K562 (cell line): ENCODE measurements at regions not wholly inside any gene's neighbourhood (a gene's known extent, or its start where the extent isn't known, plus 50 kb on each side); places are given as distances from the start of the nearest gene placed in this dataset.

Source experiments
- ATAC-seq: fragments of 200-7000 bp; cut with Tn5 transposase; 3 replicates; pipeline ENCODE4 v1.9.1; 2020; ENCODE audit warnings: moderate library complexity
- BruUV-seq: library from RNA; stranded (reverse); fragments of 400-500 nt; replicated peaks from 2 replicates; lab custom pipeline; 2021; lab: Mats Ljungman, UMichigan
- CTCF ChIA-PET: fragments of 300-600 bp; formaldehyde crosslinking; extraction: SDS; loops from one replicate; lab custom pipeline; 2021; ENCODE audit warnings: low intra/inter-chr PET ratio; lab: Yijun Ruan, JAX
- POLR2A ChIA-PET: fragments of 300-600, 350-650 bp; sonication (Branson Sonifier 250); formaldehyde crosslinking; extraction: SDS; loops from one replicate; lab custom pipeline; 2021; ENCODE audit warnings: antibody characterized with exemption, inconsistent platforms; lab: Yijun Ruan, JAX
- DNase-seq, 4 experiments: peaks; one replicate each; pipeline versions ENCODE4 v3.0.0 to v3.0.0-alpha.2; 2011 to 2018; ENCODE audit warnings: low spot score in 3 of 4, mixed read lengths in 3 of 4; ENCODE audit errors: extremely low read depth in 1 of 4
- FAIRE-seq: peaks from 2 replicates; lab custom pipeline; 2011; peaks lifted over from hg19 to GRCh38; lab: Jason Lieb, UNC
- H2AFZ ChIP-seq: 2 replicates; pipeline ENCODE4 v1.6.0; 2011; ENCODE audit warnings: low read depth, low read length, control low read depth, inconsistent platforms
- H3K27ac ChIP-seq: fragments of 200-600 bp; 3 replicates; pipeline ENCODE4 v1.8.0; 2011; ENCODE audit warnings: low read depth, mild to moderate bottlenecking, control low read depth, inconsistent platforms, low read length, moderate library complexity, mixed read lengths; ENCODE audit errors: extremely low read depth
- H3K27me3 ChIP-seq, 2 experiments: fragments of 300-600 bp in 1 of 2; 2 replicates in 1 of 2; 3 replicates in 1 of 2; pipeline versions ENCODE4 v1.6.0 to v1.8.0; 2011; ENCODE audit warnings: inconsistent platforms in 2 of 2, low read length in 2 of 2, mild to moderate bottlenecking in 1 of 2, mixed read lengths in 1 of 2, moderate library complexity in 1 of 2; ENCODE audit not compliant: control insufficient read depth in 2 of 2, insufficient read depth in 2 of 2
- H3K36me3 ChIP-seq: fragments of 300-600 bp; 3 replicates; pipeline ENCODE4 v1.8.0; 2011; ENCODE audit warnings: mild to moderate bottlenecking, low read length, inconsistent platforms; ENCODE audit not compliant: control insufficient read depth, insufficient read depth
- H3K4me1 ChIP-seq, 2 experiments: fragments of 200-600 bp in 1 of 2; replicated peaks in 1 of 2; 2 replicates in 1 of 2; 3 replicates in 1 of 2; pipeline versions ENCODE4 v1.5.1 to v1.8.0; 2011; ENCODE audit warnings: inconsistent platforms in 2 of 2, low read length in 2 of 2, mild to moderate bottlenecking in 1 of 2, mixed read lengths in 1 of 2, moderate library complexity in 1 of 2; ENCODE audit not compliant: control insufficient read depth in 2 of 2, insufficient read depth in 2 of 2
- H3K4me2 ChIP-seq: 2 replicates; pipeline ENCODE4 v1.6.1; 2011; ENCODE audit warnings: low read length, control low read depth, inconsistent platforms, mixed read lengths; ENCODE audit not compliant: insufficient read depth
- H3K4me3 ChIP-seq: fragments of 200-600 bp; sonication (generic), shearing (Covaris generic); 2 replicates; pipeline ENCODE4 v1.5.1; 2016; ENCODE audit warnings: control low read depth, inconsistent platforms
- H3K79me2 ChIP-seq: fragments of 200-600 bp; 3 replicates; pipeline ENCODE4 v1.8.0; 2011; ENCODE audit warnings: low read length, inconsistent platforms; ENCODE audit not compliant: control insufficient read depth, insufficient read depth
- H3K9ac ChIP-seq, 2 experiments: 2 replicates each; pipeline versions ENCODE4 v1.6.0 to v1.6.1; 2011; ENCODE audit warnings: low read depth in 2 of 2, low read length in 2 of 2, control low read depth in 1 of 2, inconsistent platforms in 1 of 2, mild to moderate bottlenecking in 1 of 2, mixed read lengths in 1 of 2; ENCODE audit not compliant: insufficient read depth in 1 of 2
- H3K9me1 ChIP-seq: one replicate; pipeline ENCODE4 v1.6.0; 2011; ENCODE audit warnings: inconsistent platforms, mild to moderate bottlenecking, low read length, moderate library complexity; ENCODE audit not compliant: control insufficient read depth, insufficient read depth
- H3K9me3 ChIP-seq: replicated peaks from 2 replicates; pipeline ENCODE4 v1.5.1; 2011; ENCODE audit warnings: low read depth, low read length, inconsistent platforms; ENCODE audit not compliant: control insufficient read depth, insufficient read depth
- H4K20me1 ChIP-seq: replicated peaks from 2 replicates; pipeline ENCODE4 v1.6.1; 2011; ENCODE audit warnings: low read length, inconsistent platforms, mixed read lengths; ENCODE audit not compliant: control insufficient read depth, insufficient read depth
- ARHGAP35 ChIP-seq: fragments of 450-650 bp; IDR thresholded peaks from 2 replicates; pipeline ENCODE4 v1.6.1; 2018; ENCODE audit not compliant: partially characterized antibody
- CHD7 ChIP-seq: fragments of 200-600 bp; sonication (generic); IDR thresholded peaks from one replicate; pipeline ENCODE4 v1.6.1; 2012; ENCODE audit warnings: mild to moderate bottlenecking, low read depth, low read length, inconsistent platforms
- MTA1 ChIP-seq: fragments of 450-650 bp; IDR thresholded peaks from 2 replicates; pipeline ENCODE4 v1.6.1; 2017; ENCODE audit warnings: borderline replicate concordance
- STAT5A ChIP-seq: IDR thresholded peaks from 2 replicates; pipeline ENCODE4 v1.6.1; 2012; ENCODE audit warnings: low read length, inconsistent platforms, borderline replicate concordance
- ZFP36 ChIP-seq: fragments of 150-350 bp; IDR thresholded peaks from 2 replicates; pipeline ENCODE4 v1.6.1; 2018; ENCODE audit warnings: low read length, low read depth; ENCODE audit not compliant: partially characterized antibody
- ZNF121 ChIP-seq: sonication (generic); formaldehyde crosslinking; conservative IDR thresholded peaks from 2 replicates; pipeline ENCODE4 v1.8.0; 2022; ENCODE audit warnings: missing genetic modification reagents
- ZNF224 ChIP-seq: sonication (generic); formaldehyde crosslinking; IDR thresholded peaks from 2 replicates; pipeline ENCODE4 v1.8.0; 2022; ENCODE audit warnings: mild to moderate bottlenecking, missing genetic modification reagents
- ZNF347 ChIP-seq: fragments of 450-650 bp; formaldehyde crosslinking; IDR thresholded peaks from 2 replicates; pipeline ENCODE4 v1.4.0; 2020; ENCODE audit warnings: low read depth, mild to moderate bottlenecking, moderate library complexity
- ZNF507 ChIP-seq: conservative IDR thresholded peaks from 2 replicates; pipeline ENCODE4 v1.6.1; 2017; ENCODE audit warnings: missing genetic modification characterization, missing compliant biosample characterization
- ZNF589 ChIP-seq: fragments of 200-800 bp; sonication (Bioruptor generic); IDR thresholded peaks from 2 replicates; pipeline ENCODE4 v1.6.1; 2016; ENCODE audit warnings: low read depth, missing genetic modification characterization, missing compliant biosample characterization
- ZNF766 ChIP-seq: fragments of 200-800 bp; sonication (Bioruptor generic); conservative IDR thresholded peaks from 2 replicates; pipeline ENCODE4 v1.6.1; 2016; ENCODE audit warnings: missing genetic modification characterization, missing compliant biosample characterization
- WGBS: fragments of 100-300 bp; shearing (Covaris generic); methylation state at CpG from one replicate; pipeline ENCODE4 v1.1.6; 2016; ENCODE audit warnings: low coverage, mixed read lengths; ENCODE audit not compliant: insufficient coverage; ENCODE audit errors: missing lambda C conversion rate; 5-methylcytosine and 5-hydroxymethylcytosine counted together
- in situ Hi-C: fragments of 300-500 bp; cut with MboI; formaldehyde crosslinking; loops from 4 replicates; pipeline ENCODE4 v1.15.0; 2018; ENCODE audit warnings: inconsistent platforms, mixed read lengths
- intact Hi-C: fragments of 100-400 bp; cut with micrococcal nuclease; formaldehyde crosslinking; loops from 2 replicates; pipeline ENCODE4 v1.14.2; 2022

- BruUV-seq, result no TSS peak
- Histone ChIP-seq H3K4me1 (no peaks in the 10 kb centered on the region), H3K9me1 (no peaks in the 10 kb centered on the region), H3K9ac (no peak overlapping the region), H3K36me3 (no peaks in the 10 kb centered on the region), H3K27me3 (no peaks in the 10 kb centered on the region), H2AFZ (no peak overlapping the region), H4K20me1 (no peaks in the 10 kb centered on the region), H3K4me3 (no peak overlapping the region), H3K9me3 (no peaks in the 10 kb centered on the region; the same call in 1 of the 2 replicates), H3K79me2 (no peaks in the 10 kb centered on the region), H3K4me2 (no peak overlapping the region), H3K27ac (no peak overlapping the region)
- DNase-seq (no peak), FAIRE-seq (no peak), ATAC-seq (no peak)
- ChIA-PET POLR2A (no interaction called here), CTCF (no interaction called here)
- intact Hi-C loops (no loop called here), in situ Hi-C loops (no loop called here)
- 8% methylated on average over 1 of the region's 1 CpG for WGBS
- TF ChIP-seq ZNF507 (tag) (no peak), ARHGAP35 (no peak), ZNF589 (no peak), MTA1 (no peak), ZNF121 (CRISPR knock-in tag) (no peak), STAT5A (no peak), ZNF766 (CRISPR knock-in tag) (no peak), ZNF224 (no peak), CHD7 (no peak), ZNF347 (no peak), ZFP36 (no peak)
Observed at GRCh38 chr11:37572491-37573171, 974.6 kb upstream of the RAG2 start.
